ENCODE measurements at regions not wholly inside any gene's neighbourhood (a gene's known extent, or its start where the extent isn't known, plus 50 kb on each side); places are given as distances from the start of the nearest gene placed in this dataset.
A peak's percentile ranks its signal among the peaks of the same experiment; 100 is the strongest.
"Not testable (repeated sequence)": the region's sequence is repeated elsewhere in the genome, so short reads cannot be mapped to it uniquely, and the experiment has no call there.

DNA sequence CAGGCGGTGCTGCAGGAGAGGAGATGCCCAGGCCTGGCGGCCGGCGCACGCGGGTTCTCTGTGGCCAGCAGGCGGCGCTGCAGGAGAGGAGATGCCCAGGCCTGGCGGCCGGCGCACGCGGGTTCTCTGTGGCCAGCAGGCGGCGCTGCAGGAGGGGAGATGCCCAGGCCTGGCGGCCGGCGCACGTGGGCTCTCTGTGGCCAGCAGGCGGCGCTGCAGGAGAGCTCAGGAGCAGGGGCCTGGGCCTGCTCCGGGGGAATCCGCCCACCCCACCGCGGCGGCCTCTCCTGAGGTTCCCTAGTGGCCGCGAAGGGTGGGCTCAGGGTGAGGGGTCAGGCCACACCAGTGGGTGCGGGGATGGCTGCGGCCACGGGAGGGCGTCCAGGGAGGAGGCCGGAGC, 75.9 kb downstream of the OR4F16 start:
- ATAC-seq: not testable (repeated sequence)
- WGBS, 3 donors: 80 to 95% (median 84%) methylated on average over 4 to 13 of the region's 33 CpGs

DNA sequence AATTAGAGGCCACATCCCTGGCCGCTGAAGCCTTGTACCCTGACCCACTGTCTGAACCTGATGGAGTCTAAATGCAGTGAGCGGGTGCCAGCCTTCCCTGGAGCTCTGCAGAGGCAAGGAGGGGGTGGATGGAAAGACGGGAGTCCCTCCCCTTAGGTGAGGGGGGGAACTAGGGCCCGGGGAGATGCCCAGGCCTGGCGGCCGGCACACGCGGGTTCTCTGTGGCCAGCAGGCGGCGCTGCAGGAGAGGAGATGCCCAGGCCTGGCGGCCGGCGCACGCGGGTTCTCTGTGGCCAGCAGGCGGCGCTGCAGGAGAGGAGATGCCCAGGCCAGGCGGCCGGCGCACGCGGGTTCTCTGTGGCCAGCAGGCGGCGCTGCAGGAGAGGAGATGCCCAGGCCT, 77.3 kb downstream of the OR4F16 start:
- H3K4me1 ChIP-seq; H3K27ac ChIP-seq; ATAC-seq; H3K27me3 ChIP-seq (ENCODE audit: insufficient read depth in 3 of 3, low read length in 2 of 3); intact Hi-C loops (cut with DNase I); H3K9me3 ChIP-seq; H3K36me3 ChIP-seq (ENCODE audit: insufficient read depth in 1 of 2, low read depth in 1 of 2); H3K4me3 ChIP-seq: not testable (repeated sequence)
- DNase-seq: peak in 1 of 2 donors; percentile 2
- 68 to 83% (median 74%) methylated on average over 2 to 9 of the region's 24 CpGs for WGBS, 3 donors

More for the DNA sequence above, 75.9 kb downstream of the OR4F16 start:
- H3K4me3 ChIP-seq; DNase-seq; H3K36me3 ChIP-seq (ENCODE audit: insufficient read depth in 1 of 2, low read depth in 1 of 2); H3K9me3 ChIP-seq; H3K27me3 ChIP-seq (ENCODE audit: insufficient read depth in 3 of 3, low read length in 2 of 3); intact Hi-C loops (cut with DNase I); H3K4me1 ChIP-seq; H3K27ac ChIP-seq: not testable (repeated sequence)

GRCh38 chr1:605279-605678, 81.2 kb downstream of the OR4F16 start:
- H3K27me3 ChIP-seq (ENCODE audit: insufficient read depth in 3 of 3, low read length in 2 of 3); H3K27ac ChIP-seq; H3K36me3 ChIP-seq (ENCODE audit: insufficient read depth in 1 of 2, low read depth in 1 of 2); H3K4me1 ChIP-seq; ATAC-seq; H3K9me3 ChIP-seq; H3K4me3 ChIP-seq; intact Hi-C loops (cut with DNase I): not testable (repeated sequence)
- WGBS, 3 donors: 17 to 33% (median 25%) methylated on average over 9 to 19 of the region's 27 CpGs
- DNase-seq: peak; percentile 26 to 52

DNA sequence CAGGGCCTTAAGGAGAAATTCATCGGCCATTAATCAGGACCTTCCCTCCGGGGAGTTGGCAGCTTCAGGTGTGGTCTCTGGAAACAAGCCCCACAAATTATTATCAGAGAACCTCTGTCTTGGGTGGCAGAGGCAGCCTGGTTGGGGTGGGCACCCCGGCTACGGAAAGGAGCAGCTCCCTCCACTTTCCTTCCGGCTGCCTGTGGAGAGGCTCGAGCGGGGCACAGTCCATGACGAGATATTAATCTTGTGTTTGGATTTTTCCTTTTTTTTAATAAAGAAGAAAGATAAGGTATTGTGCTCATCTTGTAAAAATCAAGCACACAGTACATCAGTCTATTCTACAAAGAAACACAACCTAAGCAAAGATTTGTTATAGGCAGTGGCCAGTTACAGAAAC, 98.2 kb downstream of the OR4F16 start:
- H3K27ac ChIP-seq; H3K4me3 ChIP-seq; intact Hi-C loops (cut with DNase I); H3K9me3 ChIP-seq; DNase-seq; H3K27me3 ChIP-seq (ENCODE audit: insufficient read depth in 3 of 3, low read length in 2 of 3); H3K4me1 ChIP-seq; ATAC-seq; H3K36me3 ChIP-seq (ENCODE audit: insufficient read depth in 1 of 2, low read depth in 1 of 2): not testable (repeated sequence)
- WGBS, 3 donors: 84 to 89% (median 86%) methylated on average over 6 of the region's 8 CpGs

- H3K9me3 ChIP-seq; H3K36me3 ChIP-seq (ENCODE audit: insufficient read depth in 1 of 2, low read depth in 1 of 2); H3K4me1 ChIP-seq; H3K27ac ChIP-seq; H3K27me3 ChIP-seq (ENCODE audit: insufficient read depth in 3 of 3, low read length in 2 of 3); H3K4me3 ChIP-seq; intact Hi-C loops (cut with DNase I); ATAC-seq: not testable (repeated sequence)
- peak; percentile 74 to 75 for DNase-seq
- WGBS, 3 donors: 0 to 4% (median 3%) methylated on average over 5 to 6 of the region's 7 CpGs
- TF ChIP-seq, protein P1, sequence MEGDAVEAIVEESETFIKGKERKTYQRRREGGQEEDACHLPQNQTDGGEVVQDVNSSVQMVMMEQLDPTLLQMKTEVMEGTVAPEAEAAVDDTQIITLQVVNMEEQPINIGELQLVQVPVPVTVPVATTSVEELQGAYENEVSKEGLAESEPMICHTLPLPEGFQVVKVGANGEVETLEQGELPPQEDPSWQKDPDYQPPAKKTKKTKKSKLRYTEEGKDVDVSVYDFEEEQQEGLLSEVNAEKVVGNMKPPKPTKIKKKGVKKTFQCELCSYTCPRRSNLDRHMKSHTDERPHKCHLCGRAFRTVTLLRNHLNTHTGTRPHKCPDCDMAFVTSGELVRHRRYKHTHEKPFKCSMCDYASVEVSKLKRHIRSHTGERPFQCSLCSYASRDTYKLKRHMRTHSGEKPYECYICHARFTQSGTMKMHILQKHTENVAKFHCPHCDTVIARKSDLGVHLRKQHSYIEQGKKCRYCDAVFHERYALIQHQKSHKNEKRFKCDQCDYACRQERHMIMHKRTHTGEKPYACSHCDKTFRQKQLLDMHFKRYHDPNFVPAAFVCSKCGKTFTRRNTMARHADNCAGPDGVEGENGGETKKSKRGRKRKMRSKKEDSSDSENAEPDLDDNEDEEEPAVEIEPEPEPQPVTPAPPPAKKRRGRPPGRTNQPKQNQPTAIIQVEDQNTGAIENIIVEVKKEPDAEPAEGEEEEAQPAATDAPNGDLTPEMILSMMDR (IDR thresholded peaks at IDR 0.05): peak; percentile 35
Measured at GRCh38 chr1:585992-586391, 100.5 kb downstream of the OR4F16 start.

Data from psoas muscle (tissue), 7 donors.